Ureter (tissue), 1 donor: ENCODE measurements at regions not wholly inside any gene's neighbourhood (a gene's known extent, or its start where the extent isn't known, plus 50 kb on each side); places are given as distances from the start of the nearest gene placed in this dataset.

ENCODE experiments used
- DNase-seq: peaks from one replicate; pipeline ENCODE4 v3.0.0-alpha.2; 2020; ENCODE audit warnings: low spot score
- donor health status: DM: yes; HTN: yes; CAD: no.

DNA sequence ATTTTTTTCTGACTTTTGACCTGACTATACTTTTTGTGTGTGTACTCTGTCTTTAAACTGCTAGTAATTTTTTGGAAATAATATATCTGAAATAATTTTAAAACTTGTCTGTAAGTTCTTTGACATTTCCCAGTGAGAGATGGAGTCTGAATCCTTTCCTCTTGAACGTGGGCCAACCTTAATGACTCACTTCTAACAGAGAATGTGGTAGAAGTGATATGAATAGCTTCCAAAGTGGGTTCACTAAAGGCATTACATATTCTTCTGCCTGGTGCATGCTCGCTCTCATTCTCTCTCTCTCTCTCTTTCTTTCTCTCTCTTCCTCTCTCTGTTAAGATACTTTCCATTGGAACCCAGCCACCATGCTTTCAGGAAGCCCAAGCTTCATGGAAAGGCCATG lies 108.7 kb upstream of the FERMT1 start:
- DNase-seq = no peak

GRCh38 chr20:6228302-6228843 lies 105.5 kb upstream of the FERMT1 start:
- no peak for DNase-seq

- no peak for DNase-seq
Observed at GRCh38 chr20:6213311-6213710, 90.5 kb upstream of the FERMT1 start.

DNA sequence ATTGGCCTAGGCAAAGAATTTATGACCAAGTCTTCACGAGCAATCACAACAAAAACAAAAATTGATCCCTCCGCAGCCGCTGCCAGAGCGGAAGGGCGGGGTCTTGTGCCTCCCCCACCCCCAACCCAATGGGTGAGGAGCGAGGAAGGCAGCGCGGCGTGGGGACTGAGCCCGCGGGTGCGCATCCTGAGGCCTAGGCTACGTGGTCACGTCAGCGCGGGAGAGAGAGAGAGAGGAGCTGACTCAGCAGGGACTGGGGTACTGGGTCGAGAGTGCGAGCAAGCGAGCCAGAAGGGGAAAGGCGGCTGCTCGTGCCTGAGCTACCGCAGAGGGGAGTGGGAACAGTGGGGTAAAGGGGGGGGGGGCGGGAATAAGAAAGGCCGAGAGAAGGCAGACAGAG lies 90.1 kb upstream of the FERMT1 start:
- DNase-seq = no peak

DNA sequence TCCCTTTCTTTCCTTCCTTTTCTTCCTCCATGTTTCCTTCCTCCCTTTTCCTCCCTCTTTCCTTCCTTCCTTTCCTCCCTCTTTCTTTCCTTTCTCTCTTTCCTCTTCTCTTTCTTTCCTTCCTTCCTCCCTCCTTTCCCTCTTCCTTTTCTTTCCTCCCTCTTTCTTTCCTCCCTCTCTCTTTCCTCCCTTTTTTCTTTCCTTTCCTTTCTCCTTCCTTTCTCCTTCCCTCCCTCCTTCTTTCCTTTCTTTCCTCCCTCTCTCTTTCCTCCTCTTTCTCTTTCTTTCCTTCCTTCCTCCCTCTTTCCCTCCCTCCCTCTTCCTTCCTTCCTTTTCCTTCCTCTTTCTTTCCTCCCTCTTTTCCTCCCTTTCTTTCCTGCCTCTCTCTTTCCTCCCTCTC lies 86.3 kb upstream of the FERMT1 start:
- DNase-seq = no peak

DNA sequence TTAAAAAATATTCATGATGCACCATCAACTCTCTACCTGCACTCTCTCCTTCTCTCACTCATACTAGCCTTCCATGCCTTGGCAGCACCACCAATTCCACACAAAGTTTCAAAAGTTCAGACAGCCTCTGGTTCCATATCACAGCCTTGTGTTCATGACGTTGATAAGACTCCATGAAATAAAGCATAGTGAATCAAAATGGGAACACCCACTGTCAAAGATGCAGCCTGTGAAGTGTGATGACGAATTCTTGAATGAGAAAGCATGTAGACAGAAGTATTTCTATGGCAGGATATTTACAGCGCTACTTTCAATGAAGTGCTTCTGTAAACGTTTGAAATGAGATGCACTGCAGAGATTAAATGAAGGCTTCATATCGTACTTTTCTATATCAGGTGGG lies 77.3 kb upstream of the FERMT1 start:
- no peak for DNase-seq

- no peak for DNase-seq
Observed at GRCh38 chr20:6185268-6185667, 62.4 kb upstream of the FERMT1 start.

- DNase-seq = no peak
Observed at GRCh38 chr20:6184086-6184485, 61.3 kb upstream of the FERMT1 start.

DNA sequence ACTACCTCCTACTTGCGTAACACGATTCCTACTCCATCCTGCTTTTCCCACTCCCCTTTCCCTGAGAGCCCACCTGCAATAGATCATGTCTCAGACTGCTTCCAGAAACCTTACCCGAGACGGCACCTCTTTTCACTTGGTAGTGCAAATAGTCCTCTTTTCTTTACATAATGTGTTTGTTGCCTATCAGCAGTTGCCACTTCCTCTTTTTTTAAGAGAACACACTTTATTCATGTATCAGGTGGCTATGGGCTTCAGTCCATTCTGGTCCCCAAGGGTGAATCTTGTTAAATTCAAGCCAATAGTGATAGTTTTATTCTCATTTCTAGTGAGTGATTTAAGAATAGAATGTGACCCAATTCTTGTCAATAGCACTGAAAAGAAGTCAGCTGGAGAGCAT lies 57.7 kb upstream of the FERMT1 start:
- DNase-seq = no peak

DNA sequence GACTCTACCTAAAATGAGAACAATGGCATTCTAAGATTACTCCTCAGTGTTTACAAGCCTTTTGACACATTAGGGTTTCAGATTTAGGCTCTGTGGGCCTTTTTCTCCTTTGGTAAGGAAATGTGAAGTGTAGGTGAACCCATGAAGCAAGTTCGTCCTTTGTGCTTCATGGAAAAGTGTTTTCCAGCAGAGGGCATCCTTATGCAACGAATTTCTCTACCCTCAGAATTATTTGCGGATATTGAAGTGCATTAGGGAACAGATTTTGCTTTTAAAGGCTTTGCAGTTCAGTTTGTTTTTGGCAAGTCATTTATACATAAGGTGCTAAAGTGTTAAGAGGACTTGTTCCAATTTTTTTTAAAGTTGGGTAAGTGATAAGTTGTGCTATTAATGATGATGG lies 55.7 kb upstream of the FERMT1 start:
- DNase-seq = no peak

GRCh38 chr20:6173481-6173880 lies 50.7 kb upstream of the FERMT1 start:
- DNase-seq = no peak
